K562 (cell line): ENCODE measurements at regions not wholly inside any gene's neighbourhood (a gene's known extent, or its start where the extent isn't known, plus 50 kb on each side); places are given as distances from the start of the nearest gene placed in this dataset.

Experiments used
- ATAC-seq: fragments of 200-7000 bp; cut with Tn5 transposase; 3 replicates; pipeline ENCODE4 v1.9.1; 2020; ENCODE audit warnings: moderate library complexity
- BruUV-seq: library from RNA; stranded (reverse); fragments of 400-500 nt; replicated peaks from 2 replicates; lab custom pipeline; 2021; lab: Mats Ljungman, UMichigan
- CTCF ChIA-PET: fragments of 300-600 bp; formaldehyde crosslinking; extraction: SDS; loops from one replicate; lab custom pipeline; 2021; ENCODE audit warnings: low intra/inter-chr PET ratio; lab: Yijun Ruan, JAX
- POLR2A ChIA-PET: fragments of 300-600, 350-650 bp; sonication (Branson Sonifier 250); formaldehyde crosslinking; extraction: SDS; loops from one replicate; lab custom pipeline; 2021; ENCODE audit warnings: antibody characterized with exemption, inconsistent platforms; lab: Yijun Ruan, JAX
- DNase-seq, 4 experiments: peaks; one replicate each; pipeline versions ENCODE4 v3.0.0 to v3.0.0-alpha.2; 2011 to 2018; ENCODE audit warnings: low spot score in 3 of 4, mixed read lengths in 3 of 4; ENCODE audit errors: extremely low read depth in 1 of 4
- FAIRE-seq: peaks from 2 replicates; lab custom pipeline; 2011; peaks lifted over from hg19 to GRCh38; lab: Jason Lieb, UNC
- H2AFZ ChIP-seq: 2 replicates; pipeline ENCODE4 v1.6.0; 2011; ENCODE audit warnings: low read depth, low read length, control low read depth, inconsistent platforms
- H3K27ac ChIP-seq: fragments of 200-600 bp; 3 replicates; pipeline ENCODE4 v1.8.0; 2011; ENCODE audit warnings: low read depth, mild to moderate bottlenecking, control low read depth, inconsistent platforms, low read length, moderate library complexity, mixed read lengths; ENCODE audit errors: extremely low read depth
- H3K27me3 ChIP-seq, 2 experiments: fragments of 300-600 bp in 1 of 2; 2 replicates in 1 of 2; 3 replicates in 1 of 2; pipeline versions ENCODE4 v1.6.0 to v1.8.0; 2011; ENCODE audit warnings: inconsistent platforms in 2 of 2, low read length in 2 of 2, mild to moderate bottlenecking in 1 of 2, mixed read lengths in 1 of 2, moderate library complexity in 1 of 2; ENCODE audit not compliant: control insufficient read depth in 2 of 2, insufficient read depth in 2 of 2
- H3K36me3 ChIP-seq: fragments of 300-600 bp; 3 replicates; pipeline ENCODE4 v1.8.0; 2011; ENCODE audit warnings: mild to moderate bottlenecking, low read length, inconsistent platforms; ENCODE audit not compliant: control insufficient read depth, insufficient read depth
- H3K4me1 ChIP-seq, 2 experiments: fragments of 200-600 bp in 1 of 2; replicated peaks in 1 of 2; 2 replicates in 1 of 2; 3 replicates in 1 of 2; pipeline versions ENCODE4 v1.5.1 to v1.8.0; 2011; ENCODE audit warnings: inconsistent platforms in 2 of 2, low read length in 2 of 2, mild to moderate bottlenecking in 1 of 2, mixed read lengths in 1 of 2, moderate library complexity in 1 of 2; ENCODE audit not compliant: control insufficient read depth in 2 of 2, insufficient read depth in 2 of 2
- H3K4me2 ChIP-seq: 2 replicates; pipeline ENCODE4 v1.6.1; 2011; ENCODE audit warnings: low read length, control low read depth, inconsistent platforms, mixed read lengths; ENCODE audit not compliant: insufficient read depth
- H3K4me3 ChIP-seq: fragments of 200-600 bp; sonication (generic), shearing (Covaris generic); 2 replicates; pipeline ENCODE4 v1.5.1; 2016; ENCODE audit warnings: control low read depth, inconsistent platforms
- H3K79me2 ChIP-seq: fragments of 200-600 bp; 3 replicates; pipeline ENCODE4 v1.8.0; 2011; ENCODE audit warnings: low read length, inconsistent platforms; ENCODE audit not compliant: control insufficient read depth, insufficient read depth
- H3K9ac ChIP-seq, 2 experiments: 2 replicates each; pipeline versions ENCODE4 v1.6.0 to v1.6.1; 2011; ENCODE audit warnings: low read depth in 2 of 2, low read length in 2 of 2, control low read depth in 1 of 2, inconsistent platforms in 1 of 2, mild to moderate bottlenecking in 1 of 2, mixed read lengths in 1 of 2; ENCODE audit not compliant: insufficient read depth in 1 of 2
- H3K9me1 ChIP-seq: one replicate; pipeline ENCODE4 v1.6.0; 2011; ENCODE audit warnings: inconsistent platforms, mild to moderate bottlenecking, low read length, moderate library complexity; ENCODE audit not compliant: control insufficient read depth, insufficient read depth
- H3K9me3 ChIP-seq: replicated peaks from 2 replicates; pipeline ENCODE4 v1.5.1; 2011; ENCODE audit warnings: low read depth, low read length, inconsistent platforms; ENCODE audit not compliant: control insufficient read depth, insufficient read depth
- H4K20me1 ChIP-seq: replicated peaks from 2 replicates; pipeline ENCODE4 v1.6.1; 2011; ENCODE audit warnings: low read length, inconsistent platforms, mixed read lengths; ENCODE audit not compliant: control insufficient read depth, insufficient read depth
- CC2D1A ChIP-seq: fragments of 450-650 bp; IDR thresholded peaks from 2 replicates; pipeline ENCODE4 v1.6.1; 2017; ENCODE audit warnings: mild to moderate bottlenecking
- CSDE1 ChIP-seq, 2 experiments: fragments of 450-650 bp; IDR thresholded peaks; 2 replicates each; pipeline ENCODE4 v1.6.1; 2016; ENCODE audit warnings: mild to moderate bottlenecking in 1 of 2
- FUS ChIP-seq: fragments of 200-400 bp; formaldehyde crosslinking; optimal IDR thresholded peaks from 2 replicates; pipeline ENCODE3; 2017; ENCODE audit warnings: low read depth, low read length
- MAFF ChIP-seq: IDR thresholded peaks from 2 replicates; pipeline ENCODE4 v1.6.1; 2012; ENCODE audit warnings: low read length, improper control_type of control experiment
- NR1H2 ChIP-seq: sonication (generic); formaldehyde crosslinking; IDR thresholded peaks from 2 replicates; pipeline ENCODE4 v1.4.0; 2020; ENCODE audit warnings: mild to moderate bottlenecking, missing genetic modification reagents
- NR2F6 ChIP-seq: fragments of 450-650 bp; formaldehyde crosslinking; IDR thresholded peaks from 2 replicates; pipeline ENCODE4 v1.4.0; 2020; ENCODE audit warnings: mild to moderate bottlenecking
- POLR3G ChIP-seq: IDR thresholded peaks from 2 replicates; pipeline ENCODE4 v1.6.1; 2011; ENCODE audit not compliant: insufficient read length, insufficient replicate concordance; ENCODE audit errors: extremely low read depth
- SIX5 ChIP-seq, 2 experiments: IDR thresholded peaks; 2 replicates each; pipeline ENCODE4 v1.6.1; 2011; ENCODE audit warnings: low read length in 2 of 2, borderline replicate concordance in 1 of 2, low read depth in 1 of 2, mild to moderate bottlenecking in 1 of 2, moderate library complexity in 1 of 2; ENCODE audit not compliant: insufficient read depth in 1 of 2
- SMARCE1 ChIP-seq: fragments of 450-650 bp; IDR thresholded peaks from 2 replicates; pipeline ENCODE4 v1.7.1; 2016; ENCODE audit warnings: mild to moderate bottlenecking
- SNRNP70 ChIP-seq: fragments of 200-400 bp; formaldehyde crosslinking; optimal IDR thresholded peaks from 2 replicates; pipeline ENCODE3; 2017; ENCODE audit warnings: low read depth, low read length
- ZNF311 ChIP-seq: fragments of 250-450 bp; sonication (Bioruptor Pico); IDR thresholded peaks from 2 replicates; pipeline ENCODE4 v1.4.0; 2020; ENCODE audit warnings: mild to moderate bottlenecking, moderate library complexity
- ZNF324 ChIP-seq: fragments of 250-450 bp; sonication (Bioruptor Pico); IDR thresholded peaks from 2 replicates; pipeline ENCODE4 v1.4.0; 2020; ENCODE audit warnings: mild to moderate bottlenecking
- ZNF354B ChIP-seq: fragments of 250-450 bp; sonication (Bioruptor Pico); IDR thresholded peaks from 2 replicates; pipeline ENCODE4 v1.4.0; 2020
- ZNF444 ChIP-seq: fragments of 250-450 bp; sonication (Bioruptor Pico); IDR thresholded peaks from 2 replicates; pipeline ENCODE4 v1.4.0; 2020; ENCODE audit warnings: mild to moderate bottlenecking, moderate library complexity
- ZNF707 ChIP-seq: fragments of 250-450 bp; sonication (Bioruptor Pico); conservative IDR thresholded peaks from 2 replicates; pipeline ENCODE4 v1.8.0; 2022; ENCODE audit warnings: inconsistent platforms, mild to moderate bottlenecking, moderate library complexity
- WGBS: fragments of 100-300 bp; shearing (Covaris generic); methylation state at CpG from one replicate; pipeline ENCODE4 v1.1.6; 2016; ENCODE audit warnings: low coverage, mixed read lengths; ENCODE audit not compliant: insufficient coverage; ENCODE audit errors: missing lambda C conversion rate; 5-methylcytosine and 5-hydroxymethylcytosine counted together
- in situ Hi-C: fragments of 300-500 bp; cut with MboI; formaldehyde crosslinking; loops from 4 replicates; pipeline ENCODE4 v1.15.0; 2018; ENCODE audit warnings: inconsistent platforms, mixed read lengths
- intact Hi-C: fragments of 100-400 bp; cut with micrococcal nuclease; formaldehyde crosslinking; loops from 2 replicates; pipeline ENCODE4 v1.14.2; 2022
- TF ChIP-seq, protein P1 (sequence below), 2 experiments: fragments of 450-650 bp; IDR thresholded peaks; 2 replicates each; pipeline ENCODE4 v1.6.1; 2018; ENCODE audit warnings: mild to moderate bottlenecking in 2 of 2, low read depth in 1 of 2; ENCODE audit not compliant: partially characterized antibody in 2 of 2
- TF ChIP-seq, protein P2 (sequence below): sonication (generic); formaldehyde crosslinking; IDR thresholded peaks from 2 replicates; pipeline ENCODE4 v1.8.0; 2023; ENCODE audit warnings: mild to moderate bottlenecking, missing genetic modification reagents
- TF ChIP-seq, protein P3 (sequence below): fragments of 450-650 bp; formaldehyde crosslinking; IDR thresholded peaks from 2 replicates; pipeline ENCODE4 v1.4.0; 2022; ENCODE audit warnings: missing genetic modification characterization

DNA sequence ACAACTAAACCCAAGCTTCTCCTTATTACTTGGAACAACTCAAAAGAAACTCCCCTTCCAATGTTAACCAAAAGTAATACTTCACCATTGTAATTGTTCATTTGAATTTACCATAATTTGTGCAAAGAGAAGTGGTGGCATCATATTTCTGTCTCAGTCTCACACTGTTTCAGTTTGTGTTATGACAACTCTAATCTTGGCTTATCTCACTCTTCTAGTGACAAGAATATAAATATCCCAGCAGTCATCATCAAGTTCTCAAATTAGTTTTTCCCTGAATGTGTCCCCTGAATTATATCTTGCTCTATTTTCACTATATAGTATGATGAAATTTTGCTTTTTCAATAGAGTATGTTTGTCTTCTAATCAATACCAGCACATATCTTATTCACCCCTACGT is 681.4 kb upstream of the PRR20A start (continued):
- TF ChIP-seq, protein P1, sequence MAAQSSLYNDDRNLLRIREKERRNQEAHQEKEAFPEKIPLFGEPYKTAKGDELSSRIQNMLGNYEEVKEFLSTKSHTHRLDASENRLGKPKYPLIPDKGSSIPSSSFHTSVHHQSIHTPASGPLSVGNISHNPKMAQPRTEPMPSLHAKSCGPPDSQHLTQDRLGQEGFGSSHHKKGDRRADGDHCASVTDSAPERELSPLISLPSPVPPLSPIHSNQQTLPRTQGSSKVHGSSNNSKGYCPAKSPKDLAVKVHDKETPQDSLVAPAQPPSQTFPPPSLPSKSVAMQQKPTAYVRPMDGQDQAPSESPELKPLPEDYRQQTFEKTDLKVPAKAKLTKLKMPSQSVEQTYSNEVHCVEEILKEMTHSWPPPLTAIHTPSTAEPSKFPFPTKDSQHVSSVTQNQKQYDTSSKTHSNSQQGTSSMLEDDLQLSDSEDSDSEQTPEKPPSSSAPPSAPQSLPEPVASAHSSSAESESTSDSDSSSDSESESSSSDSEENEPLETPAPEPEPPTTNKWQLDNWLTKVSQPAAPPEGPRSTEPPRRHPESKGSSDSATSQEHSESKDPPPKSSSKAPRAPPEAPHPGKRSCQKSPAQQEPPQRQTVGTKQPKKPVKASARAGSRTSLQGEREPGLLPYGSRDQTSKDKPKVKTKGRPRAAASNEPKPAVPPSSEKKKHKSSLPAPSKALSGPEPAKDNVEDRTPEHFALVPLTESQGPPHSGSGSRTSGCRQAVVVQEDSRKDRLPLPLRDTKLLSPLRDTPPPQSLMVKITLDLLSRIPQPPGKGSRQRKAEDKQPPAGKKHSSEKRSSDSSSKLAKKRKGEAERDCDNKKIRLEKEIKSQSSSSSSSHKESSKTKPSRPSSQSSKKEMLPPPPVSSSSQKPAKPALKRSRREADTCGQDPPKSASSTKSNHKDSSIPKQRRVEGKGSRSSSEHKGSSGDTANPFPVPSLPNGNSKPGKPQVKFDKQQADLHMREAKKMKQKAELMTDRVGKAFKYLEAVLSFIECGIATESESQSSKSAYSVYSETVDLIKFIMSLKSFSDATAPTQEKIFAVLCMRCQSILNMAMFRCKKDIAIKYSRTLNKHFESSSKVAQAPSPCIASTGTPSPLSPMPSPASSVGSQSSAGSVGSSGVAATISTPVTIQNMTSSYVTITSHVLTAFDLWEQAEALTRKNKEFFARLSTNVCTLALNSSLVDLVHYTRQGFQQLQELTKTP (IDR thresholded peaks at IDR 0.05; ENCODE audit: low read depth in 1 of 2, partially characterized antibody in 2 of 2) = no peak
- TF ChIP-seq ZNF707 (CRISPR knock-in tag) = no peak

DNA sequence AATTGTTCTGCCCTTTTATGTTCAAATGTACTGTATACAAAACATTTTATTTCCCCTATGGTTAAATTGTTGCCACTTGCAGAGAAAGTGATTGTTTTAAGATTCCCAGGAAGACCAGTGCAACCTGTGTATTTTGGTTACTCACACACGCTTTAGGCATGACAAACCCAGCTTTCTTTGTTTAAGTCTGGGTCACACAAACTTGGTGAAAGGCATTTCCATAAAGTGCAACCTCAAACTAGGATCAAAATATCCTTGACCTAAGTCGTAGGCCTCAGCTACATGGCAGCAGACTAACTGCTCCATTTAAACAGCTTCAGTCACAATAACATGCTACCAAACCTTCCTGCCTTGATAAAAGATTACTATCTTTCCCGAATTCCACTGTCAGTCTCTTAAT is 639.0 kb upstream of the PRR20A start:
- Histone ChIP-seq H4K20me1 (no peaks in the 10 kb centered on the region), H3K79me2 (no peaks in the 10 kb centered on the region), H3K4me1 (no peaks in the 10 kb centered on the region), H2AFZ (no peak overlapping the region), H3K27ac (no peak overlapping the region), H3K9me1 (no peaks in the 10 kb centered on the region), H3K4me3 (no peak overlapping the region), H3K9me3 (no peaks in the 10 kb centered on the region), H3K27me3 (no peaks in the 10 kb centered on the region), H3K36me3 (no peaks in the 10 kb centered on the region), H3K9ac (no peak overlapping the region), H3K4me2 (no peak overlapping the region)
- WGBS = 0% methylated on average over 3 of the region's 3 CpGs
- no TSS peak for BruUV-seq
- no peak for FAIRE-seq
- no peak for DNase-seq
- intact Hi-C loops = no loop called here
- CTCF ChIA-PET = no interaction called here
- ATAC-seq = no peak
- in situ Hi-C loops = no loop called here
- POLR2A ChIA-PET = no interaction called here
- TF ChIP-seq, protein P2, sequence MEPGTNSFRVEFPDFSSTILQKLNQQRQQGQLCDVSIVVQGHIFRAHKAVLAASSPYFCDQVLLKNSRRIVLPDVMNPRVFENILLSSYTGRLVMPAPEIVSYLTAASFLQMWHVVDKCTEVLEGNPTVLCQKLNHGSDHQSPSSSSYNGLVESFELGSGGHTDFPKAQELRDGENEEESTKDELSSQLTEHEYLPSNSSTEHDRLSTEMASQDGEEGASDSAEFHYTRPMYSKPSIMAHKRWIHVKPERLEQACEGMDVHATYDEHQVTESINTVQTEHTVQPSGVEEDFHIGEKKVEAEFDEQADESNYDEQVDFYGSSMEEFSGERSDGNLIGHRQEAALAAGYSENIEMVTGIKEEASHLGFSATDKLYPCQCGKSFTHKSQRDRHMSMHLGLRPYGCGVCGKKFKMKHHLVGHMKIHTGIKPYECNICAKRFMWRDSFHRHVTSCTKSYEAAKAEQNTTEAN = no peak
- no peak for TF ChIP-seq NR2F6 (CRISPR knock-in tag)
- no peak for TF ChIP-seq CSDE1 (IDR thresholded peaks at IDR 0.05)
- no peak for TF ChIP-seq FUS
- TF ChIP-seq, protein P3, sequence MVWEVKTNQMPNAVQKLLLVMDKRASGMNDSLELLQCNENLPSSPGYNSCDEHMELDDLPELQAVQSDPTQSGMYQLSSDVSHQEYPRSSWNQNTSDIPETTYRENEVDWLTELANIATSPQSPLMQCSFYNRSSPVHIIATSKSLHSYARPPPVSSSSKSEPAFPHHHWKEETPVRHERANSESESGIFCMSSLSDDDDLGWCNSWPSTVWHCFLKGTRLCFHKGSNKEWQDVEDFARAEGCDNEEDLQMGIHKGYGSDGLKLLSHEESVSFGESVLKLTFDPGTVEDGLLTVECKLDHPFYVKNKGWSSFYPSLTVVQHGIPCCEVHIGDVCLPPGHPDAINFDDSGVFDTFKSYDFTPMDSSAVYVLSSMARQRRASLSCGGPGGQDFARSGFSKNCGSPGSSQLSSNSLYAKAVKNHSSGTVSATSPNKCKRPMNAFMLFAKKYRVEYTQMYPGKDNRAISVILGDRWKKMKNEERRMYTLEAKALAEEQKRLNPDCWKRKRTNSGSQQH (CRISPR knock-in tag) = no peak
- TF ChIP-seq SNRNP70 = no peak
- TF ChIP-seq SIX5 (IDR thresholded peaks at IDR 0.05; ENCODE audit: borderline replicate concordance in 1 of 2, insufficient read depth in 1 of 2, low read depth in 1 of 2, low read length in 2 of 2) = no peak
- no peak for TF ChIP-seq ZNF311 (CRISPR knock-in tag)
- no peak for TF ChIP-seq SMARCE1
- no peak for TF ChIP-seq NR1H2 (CRISPR knock-in tag)
- no peak for TF ChIP-seq MAFF
- TF ChIP-seq CC2D1A = no peak
- no peak for TF ChIP-seq ZNF324
- TF ChIP-seq POLR3G = no peak
- no peak for TF ChIP-seq ZNF444 (CRISPR knock-in tag)
- no peak for TF ChIP-seq ZNF354B (CRISPR knock-in tag)
